ENCODE measurements at regions not wholly inside any gene's neighbourhood (a gene's known extent, or its start where the extent isn't known, plus 50 kb on each side); places are given as distances from the start of the nearest gene placed in this dataset.

GRCh38 chr5:20574576-20574975, 586.6 kb upstream of the CDH18 start:
- no peak for FAIRE-seq
- no peak overlapping the region for H3K4me3 ChIP-seq (replicated peaks in 1 of 3; ENCODE audit: insufficient read depth in 1 of 3, low read depth in 2 of 3, low read length in 3 of 3)
- TF ChIP-seq, protein P1, sequence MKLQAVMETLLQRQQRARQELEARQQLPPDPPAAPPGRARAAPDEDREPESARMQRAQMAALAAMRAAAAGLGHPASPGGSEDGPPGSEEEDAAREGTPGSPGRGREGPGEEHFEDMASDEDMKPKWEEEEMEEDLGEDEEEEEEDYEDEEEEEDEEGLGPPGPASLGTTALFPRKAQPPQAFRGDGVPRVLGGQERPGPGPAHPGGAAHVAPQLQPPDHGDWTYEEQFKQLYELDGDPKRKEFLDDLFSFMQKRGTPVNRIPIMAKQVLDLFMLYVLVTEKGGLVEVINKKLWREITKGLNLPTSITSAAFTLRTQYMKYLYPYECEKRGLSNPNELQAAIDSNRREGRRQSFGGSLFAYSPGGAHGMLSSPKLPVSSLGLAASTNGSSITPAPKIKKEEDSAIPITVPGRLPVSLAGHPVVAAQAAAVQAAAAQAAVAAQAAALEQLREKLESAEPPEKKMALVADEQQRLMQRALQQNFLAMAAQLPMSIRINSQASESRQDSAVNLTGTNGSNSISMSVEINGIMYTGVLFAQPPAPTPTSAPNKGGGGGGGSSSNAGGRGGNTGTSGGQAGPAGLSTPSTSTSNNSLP (IDR thresholded peaks at IDR 0.05; ENCODE audit: low read depth, low read length), result no peak
- no peak for TF ChIP-seq ZNF383 (CRISPR knock-in tag; IDR thresholded peaks at IDR 0.05; ENCODE audit: borderline replicate concordance)
- no peak for TF ChIP-seq ZNF605 (CRISPR knock-in tag; IDR thresholded peaks at IDR 0.05)
- TF ChIP-seq ZNF12 (CRISPR knock-in tag; IDR thresholded peaks at IDR 0.05), result no peak
- TF ChIP-seq ZFP62 (CRISPR knock-in tag; IDR thresholded peaks at IDR 0.05), result no peak
- TF ChIP-seq ZNF207 (IDR thresholded peaks at IDR 0.05; ENCODE audit: borderline replicate concordance), result no peak
- no peak for TF ChIP-seq ZNF652 (CRISPR knock-in tag; IDR thresholded peaks at IDR 0.05; ENCODE audit: borderline replicate concordance, low read depth)
- TF ChIP-seq FOXK1 (CRISPR knock-in tag; IDR thresholded peaks at IDR 0.05; ENCODE audit: borderline replicate concordance, low read depth), result no peak
- no peak for TF ChIP-seq SSRP1 (CRISPR knock-in tag; IDR thresholded peaks at IDR 0.05)
- TF ChIP-seq, protein P2, sequence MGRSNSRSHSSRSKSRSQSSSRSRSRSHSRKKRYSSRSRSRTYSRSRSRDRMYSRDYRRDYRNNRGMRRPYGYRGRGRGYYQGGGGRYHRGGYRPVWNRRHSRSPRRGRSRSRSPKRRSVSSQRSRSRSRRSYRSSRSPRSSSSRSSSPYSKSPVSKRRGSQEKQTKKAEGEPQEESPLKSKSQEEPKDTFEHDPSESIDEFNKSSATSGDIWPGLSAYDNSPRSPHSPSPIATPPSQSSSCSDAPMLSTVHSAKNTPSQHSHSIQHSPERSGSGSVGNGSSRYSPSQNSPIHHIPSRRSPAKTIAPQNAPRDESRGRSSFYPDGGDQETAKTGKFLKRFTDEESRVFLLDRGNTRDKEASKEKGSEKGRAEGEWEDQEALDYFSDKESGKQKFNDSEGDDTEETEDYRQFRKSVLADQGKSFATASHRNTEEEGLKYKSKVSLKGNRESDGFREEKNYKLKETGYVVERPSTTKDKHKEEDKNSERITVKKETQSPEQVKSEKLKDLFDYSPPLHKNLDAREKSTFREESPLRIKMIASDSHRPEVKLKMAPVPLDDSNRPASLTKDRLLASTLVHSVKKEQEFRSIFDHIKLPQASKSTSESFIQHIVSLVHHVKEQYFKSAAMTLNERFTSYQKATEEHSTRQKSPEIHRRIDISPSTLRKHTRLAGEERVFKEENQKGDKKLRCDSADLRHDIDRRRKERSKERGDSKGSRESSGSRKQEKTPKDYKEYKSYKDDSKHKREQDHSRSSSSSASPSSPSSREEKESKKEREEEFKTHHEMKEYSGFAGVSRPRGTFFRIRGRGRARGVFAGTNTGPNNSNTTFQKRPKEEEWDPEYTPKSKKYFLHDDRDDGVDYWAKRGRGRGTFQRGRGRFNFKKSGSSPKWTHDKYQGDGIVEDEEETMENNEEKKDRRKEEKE (IDR thresholded peaks at IDR 0.05), result no peak
- TF ChIP-seq RCOR2 (CRISPR knock-in tag; IDR thresholded peaks at IDR 0.05), result no peak
- TF ChIP-seq ISX (CRISPR knock-in tag; conservative IDR thresholded peaks at IDR 0.05), result no peak
- no peak for TF ChIP-seq ZNF446 (CRISPR knock-in tag; IDR thresholded peaks at IDR 0.05)
- no peak for TF ChIP-seq ATF7 (IDR thresholded peaks at IDR 0.05)
- TF ChIP-seq ATF7 (CRISPR knock-in tag; IDR thresholded peaks at IDR 0.05), result no peak
- TF ChIP-seq EEA1 (CRISPR knock-in tag; IDR thresholded peaks at IDR 0.05; ENCODE audit: borderline replicate concordance), result no peak
- TF ChIP-seq, protein P3, sequence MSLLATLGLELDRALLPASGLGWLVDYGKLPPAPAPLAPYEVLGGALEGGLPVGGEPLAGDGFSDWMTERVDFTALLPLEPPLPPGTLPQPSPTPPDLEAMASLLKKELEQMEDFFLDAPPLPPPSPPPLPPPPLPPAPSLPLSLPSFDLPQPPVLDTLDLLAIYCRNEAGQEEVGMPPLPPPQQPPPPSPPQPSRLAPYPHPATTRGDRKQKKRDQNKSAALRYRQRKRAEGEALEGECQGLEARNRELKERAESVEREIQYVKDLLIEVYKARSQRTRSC (CRISPR knock-in tag; IDR thresholded peaks at IDR 0.05; ENCODE audit: low read depth), result no peak
- no peak for TF ChIP-seq ATRX (CRISPR knock-in tag; IDR thresholded peaks at IDR 0.05; ENCODE audit: borderline replicate concordance)
- no peak for TF ChIP-seq HOXA9 (CRISPR knock-in tag; IDR thresholded peaks at IDR 0.05; ENCODE audit: borderline replicate concordance)
- TF ChIP-seq CC2D1A (CRISPR knock-in tag; IDR thresholded peaks at IDR 0.05), result no peak
- no TSS peak for BruUV-seq (replicated peaks)
- no peak for ATAC-seq
- intact Hi-C loops (cut with micrococcal nuclease; ENCODE audit: unreplicated experiment) (no loop called here), in situ Hi-C loops (cut with HindIII; ENCODE audit: extremely low pct_ligation_motif_present, low pct_unique_long_range_greater_than_20kb) (no loop called here)
- CTCF ChIA-PET (ENCODE audit: low intra/inter-chr PET ratio, low total read pairs), result no interaction called here
- H3K27me3 ChIP-seq (ENCODE audit: control insufficient read depth in 1 of 2, insufficient read depth in 2 of 2, low read length in 2 of 2), result no peaks in the 10 kb centered on the region
- H3K9me3 ChIP-seq (ENCODE audit: low read length), result no peaks in the 10 kb centered on the region
- H3K9ac ChIP-seq (ENCODE audit: insufficient read depth, low read depth, low read length), result no peak overlapping the region
- H3K36me3 ChIP-seq (replicated peaks in 1 of 2; ENCODE audit: control insufficient read depth in 1 of 2, insufficient read depth in 2 of 2, low read length in 2 of 2), result no peaks in the 10 kb centered on the region
- H3K79me2 ChIP-seq (ENCODE audit: insufficient read depth, low read length), result no peaks in the 10 kb centered on the region
- no peaks in the 10 kb centered on the region for H4K20me1 ChIP-seq (ENCODE audit: insufficient read depth, low read length)
- POLR2A ChIA-PET, result no interaction called here
- H2AFZ ChIP-seq (ENCODE audit: low read length), result no peak overlapping the region
- DNase-seq (ENCODE audit: low spot score), result no peak
- no peak overlapping the region for H3K4me2 ChIP-seq (ENCODE audit: low read depth, low read length)
- 30% methylated on average over 4 of the region's 4 CpGs for whole genome bisulfite sequencing (ENCODE audit: low lambda C conversion rate)
- H3K4me1 ChIP-seq (ENCODE audit: insufficient read depth, low read length), result no peaks in the 10 kb centered on the region
- H3K27ac ChIP-seq (ENCODE audit: extremely low read length, insufficient read depth, low read length), result no peak overlapping the region
